A673 (cell line): ENCODE measurements at regions not wholly inside any gene's neighbourhood (a gene's known extent, or its start where the extent isn't known, plus 50 kb on each side); places are given as distances from the start of the nearest gene placed in this dataset.

Source experiments
- CTCF ChIP-seq: fragments of 300-800, 200-600 bp; sonication (generic); conservative IDR thresholded peaks from 2 replicates; pipeline ENCODE4 v1.5.1; 2017; ENCODE audit warnings: low read depth, mild to moderate bottlenecking, antibody characterized with exemption, low read length, moderate library complexity, mixed read lengths
- EZH2 ChIP-seq: fragments of 200-600 bp; sonication (generic); IDR thresholded peaks from 2 replicates; pipeline ENCODE4 v1.6.1; 2017; ENCODE audit warnings: borderline replicate concordance, low read depth, mild to moderate bottlenecking, mixed read lengths, antibody characterized with exemption, low read length; ENCODE audit not compliant: poor library complexity, severe bottlenecking

DNA sequence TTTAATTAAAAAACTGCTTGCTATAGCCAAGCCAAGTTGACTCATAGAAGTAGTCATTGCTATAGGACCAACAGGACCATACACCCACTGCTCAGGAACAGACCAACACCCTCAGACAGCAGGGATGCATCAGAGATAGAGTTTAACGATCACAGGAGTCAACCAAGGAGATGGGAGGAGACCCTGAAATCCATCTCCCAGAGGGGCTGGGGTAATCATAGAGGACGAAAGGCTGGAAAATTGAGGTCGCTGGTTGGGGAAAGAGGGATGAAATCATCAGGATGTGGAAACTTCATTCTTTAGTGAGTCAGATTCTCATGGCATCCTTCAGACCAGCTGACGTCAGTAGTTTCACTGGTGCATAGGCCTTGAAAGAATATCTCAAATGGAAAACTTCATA lies 160.4 kb upstream of the GPC6 start:
- TF ChIP-seq CTCF (no peak), EZH2 (no peak)
